ENCODE measurements at regions not wholly inside any gene's neighbourhood (a gene's known extent, or its start where the extent isn't known, plus 50 kb on each side); places are given as distances from the start of the nearest gene placed in this dataset.

- CTCF ChIA-PET: no interaction called here
- Histone ChIP-seq H3K9ac (replicated peaks; ENCODE audit: extremely low read depth, insufficient read depth, low read length) (no peak overlapping the region), H3K36me3 (ENCODE audit: control insufficient read depth in 2 of 2, extremely low read depth in 1 of 2, insufficient read depth in 2 of 2, low read length in 2 of 2) (no peaks in the 10 kb centered on the region), H3K9me1 (replicated peaks; ENCODE audit: control insufficient read depth, extremely low read depth, insufficient read depth, low read length) (no peaks in the 10 kb centered on the region), H2AFZ (ENCODE audit: low read depth, low read length) (no peak overlapping the region), H3K9me3 (replicated peaks; ENCODE audit: control insufficient read depth, insufficient read depth, low read length) (no peaks in the 10 kb centered on the region), H3K4me2 (ENCODE audit: insufficient read depth, low read length) (no peak overlapping the region), H3K4me1 (ENCODE audit: control insufficient read depth, extremely low read depth, insufficient read depth, low read length) (no peaks in the 10 kb centered on the region), H3K79me2 (ENCODE audit: control insufficient read depth, insufficient read depth, low read length) (no peaks in the 10 kb centered on the region), H3K27ac (ENCODE audit: insufficient read depth, low read depth, low read length) (no peak overlapping the region), H3K27me3 (ENCODE audit: control insufficient read depth in 2 of 2, insufficient read depth in 2 of 2, low read length in 2 of 2) (peaks cover 0 to 6% of the 10 kb centered on the region in 2 experiments), H3K4me3 (replicated peaks in 1 of 3; ENCODE audit: insufficient read depth in 1 of 3, low read depth in 1 of 3, low read length in 3 of 3) (no peak overlapping the region), H4K20me1 (replicated peaks; ENCODE audit: control insufficient read depth, extremely low read depth, insufficient read depth, low read length) (no peaks in the 10 kb centered on the region)
- no peak for FAIRE-seq
- BruUV-seq (replicated peaks): no TSS peak
- dilution Hi-C loops (cut with MboI; ENCODE audit: extremely low pct_ligation_motif_present, low sequenced_read_pairs) (no loop called here), intact Hi-C loops (cut with micrococcal nuclease) (no loop called here)
- TF ChIP-seq MAX (IDR thresholded peaks at IDR 0.05; ENCODE audit: insufficient read depth, insufficient read length) (no peak), GATA2 (IDR thresholded peaks at IDR 0.05; ENCODE audit: insufficient read depth, insufficient read length, low read depth, low read length) (no peak), FOS (IDR thresholded peaks at IDR 0.05; ENCODE audit: borderline replicate concordance, insufficient read depth, low read length) (no peak), POLR2AphosphoS5 (IDR thresholded peaks at IDR 0.05; ENCODE audit: insufficient read depth, low read depth, low read length) (no peak), POLR2A (IDR thresholded peaks at IDR 0.05; ENCODE audit: low read depth, low read length) (no peak), CTCF (IDR thresholded peaks at IDR 0.05; ENCODE audit: extremely low read depth in 1 of 2, insufficient read depth in 1 of 2, low read depth in 1 of 2, low read length in 2 of 2) (no peak), MYC (IDR thresholded peaks at IDR 0.05; ENCODE audit: low read depth, low read length) (no peak), EZH2 (IDR thresholded peaks at IDR 0.05; ENCODE audit: borderline replicate concordance, low read depth, low read length, severe bottlenecking) (no peak), JUN (IDR thresholded peaks at IDR 0.05; ENCODE audit: borderline replicate concordance, insufficient read depth, insufficient read length, low read depth) (no peak)
- POLR2A ChIA-PET: no interaction called here
- no peak for DNase-seq (ENCODE audit: low read depth, low spot score)
Observed at GRCh38 chr17:45729294-45729907, 54.7 kb upstream of the CRHR1 start.
